WTC11 (cell line): ENCODE measurements at regions not wholly inside any gene's neighbourhood (a gene's known extent, or its start where the extent isn't known, plus 50 kb on each side); places are given as distances from the start of the nearest gene placed in this dataset.

Source experiments
- FOXP1 ChIP-seq: sonication (generic); formaldehyde crosslinking; IDR thresholded peaks from 2 replicates; pipeline ENCODE4 v1.8.0; 2022; ENCODE audit warnings: missing genetic modification reagents, mild to moderate bottlenecking, moderate library complexity, borderline replicate concordance
- TP53 ChIP-seq: sonication (generic); formaldehyde crosslinking; IDR thresholded peaks from 2 replicates; pipeline ENCODE4 v1.8.1; 2023; ENCODE audit warnings: mild to moderate bottlenecking, missing genetic modification reagents

DNA sequence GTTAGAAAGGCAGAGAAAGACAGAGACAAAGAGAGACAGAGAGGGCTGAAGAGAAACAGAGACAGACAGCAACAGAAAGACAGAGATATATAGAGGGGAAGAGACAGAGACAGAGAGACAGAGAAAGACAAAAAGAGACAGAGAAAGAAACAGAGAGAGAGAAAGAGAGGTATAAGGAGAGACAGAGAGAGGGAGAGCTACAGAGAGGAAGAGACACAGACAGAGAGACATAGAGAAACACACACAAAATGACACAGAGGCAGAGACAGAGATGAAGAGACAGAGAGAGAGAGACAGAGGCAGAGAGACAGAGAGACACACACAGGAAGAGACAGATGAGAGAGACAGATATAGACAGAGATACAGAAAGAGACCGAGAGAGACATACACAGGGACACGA is 168.6 kb downstream of the TMEM121 start:
- no peak for TF ChIP-seq FOXP1 (CRISPR knock-in tag)
- no peak for TF ChIP-seq TP53
